Raji (cell line): ENCODE measurements at regions not wholly inside any gene's neighbourhood (a gene's known extent, or its start where the extent isn't known, plus 50 kb on each side); places are given as distances from the start of the nearest gene placed in this dataset.

ENCODE experiments used
- POLR2A ChIP-seq: IDR thresholded peaks from 2 replicates; pipeline ENCODE4 v1.6.1; 2011; ENCODE audit warnings: low read depth, low read length, control low read depth; ENCODE audit not compliant: insufficient read depth

- no peak for TF ChIP-seq POLR2A
Observed at GRCh38 chr7:25777969-25778708, 373.9 kb upstream of the NFE2L3 start.

GRCh38 chr7:25779002-25779546 lies 372.9 kb upstream of the NFE2L3 start:
- TF ChIP-seq POLR2A: no peak

- no peak for TF ChIP-seq POLR2A
Observed at GRCh38 chr7:25780904-25781303, 371.1 kb upstream of the NFE2L3 start.

GRCh38 chr7:25781704-25782103 lies 370.3 kb upstream of the NFE2L3 start:
- no peak for TF ChIP-seq POLR2A

- TF ChIP-seq POLR2A: no peak
Observed at GRCh38 chr7:25786936-25787335, 365.1 kb upstream of the NFE2L3 start.

GRCh38 chr7:25787336-25787735 lies 364.7 kb upstream of the NFE2L3 start:
- TF ChIP-seq POLR2A: no peak

GRCh38 chr7:25788371-25788770 lies 363.6 kb upstream of the NFE2L3 start:
- TF ChIP-seq POLR2A: no peak

GRCh38 chr7:25788961-25789620 lies 362.9 kb upstream of the NFE2L3 start:
- no peak for TF ChIP-seq POLR2A

- no peak for TF ChIP-seq POLR2A
Observed at GRCh38 chr7:25789701-25790640, 362.0 kb upstream of the NFE2L3 start.

GRCh38 chr7:25790963-25791362 lies 361.0 kb upstream of the NFE2L3 start:
- no peak for TF ChIP-seq POLR2A

- no peak for TF ChIP-seq POLR2A
Observed at GRCh38 chr7:25792586-25792985, 359.4 kb upstream of the NFE2L3 start.

- no peak for TF ChIP-seq POLR2A
Observed at GRCh38 chr7:25795824-25796235, 356.2 kb upstream of the NFE2L3 start.

- no peak for TF ChIP-seq POLR2A
Observed at GRCh38 chr7:25798344-25798743, 353.7 kb upstream of the NFE2L3 start.

GRCh38 chr7:25801214-25801613 lies 350.8 kb upstream of the NFE2L3 start:
- no peak for TF ChIP-seq POLR2A

- TF ChIP-seq POLR2A: no peak
Observed at GRCh38 chr7:25802057-25802456, 349.9 kb upstream of the NFE2L3 start.

GRCh38 chr7:25802473-25802872 lies 349.5 kb upstream of the NFE2L3 start:
- no peak for TF ChIP-seq POLR2A
